H1 (cell line): ENCODE measurements at regions not wholly inside any gene's neighbourhood (a gene's known extent, or its start where the extent isn't known, plus 50 kb on each side); places are given as distances from the start of the nearest gene placed in this dataset.
A peak's percentile ranks its signal among the peaks of the same experiment; 100 is the strongest.

Experiments
- CTCF ChIA-PET: fragments of 300-600 bp; sonication (Branson Sonifier 250); formaldehyde crosslinking; loops from one replicate; lab custom pipeline; 2021; ENCODE audit not compliant: partially characterized antibody; lab: Charles Lee
- POLR2A ChIA-PET: fragments of 300-600 bp; sonication (Branson Sonifier 250); formaldehyde crosslinking; loops from one replicate; lab custom pipeline; 2021; ENCODE audit warnings: inconsistent platforms; ENCODE audit not compliant: partially characterized antibody; lab: Charles Lee
- DNase-seq, 2 experiments: peaks; one replicate each; pipeline versions ENCODE4 v3.0.0 to v3.0.0-alpha.2; 2010 to 2022; ENCODE audit warnings: low spot score in 2 of 2, low read depth in 1 of 2, mixed read lengths in 1 of 2
- FAIRE-seq: peaks from 2 replicates; lab custom pipeline; 2011; peaks lifted over from hg19 to GRCh38; lab: Jason Lieb, UNC
- H2AFZ ChIP-seq: 2 replicates; pipeline ENCODE4 v1.8.1; 2012; ENCODE audit warnings: low read length, inconsistent platforms
- H2AK5ac ChIP-seq: 2 replicates; pipeline ENCODE4 v1.6.1; 2013; ENCODE audit warnings: low read depth, low read length
- H2BK120ac ChIP-seq: replicated peaks from 2 replicates; pipeline ENCODE3; 2013; ENCODE audit warnings: low read depth, low read length, inconsistent platforms
- H2BK12ac ChIP-seq: 2 replicates; pipeline ENCODE4 v1.6.1; 2013; ENCODE audit warnings: low read depth, low read length
- H2BK15ac ChIP-seq: 2 replicates; pipeline ENCODE4 v1.6.1; 2013; ENCODE audit warnings: low read length
- H2BK20ac ChIP-seq: 2 replicates; pipeline ENCODE4 v1.6.1; 2013; ENCODE audit warnings: low read length
- H2BK5ac ChIP-seq: 2 replicates; pipeline ENCODE4 v1.6.1; 2013; ENCODE audit warnings: low read depth, low read length
- H3K14ac ChIP-seq: 2 replicates; pipeline ENCODE4 v1.6.1; 2013; ENCODE audit warnings: inconsistent platforms; ENCODE audit not compliant: insufficient read length
- H3K18ac ChIP-seq: 2 replicates; pipeline ENCODE4 v1.6.1; 2013; ENCODE audit warnings: low read length; ENCODE audit errors: extremely low read depth
- H3K23ac ChIP-seq: 2 replicates; pipeline ENCODE4 v1.6.1; 2013; ENCODE audit warnings: inconsistent platforms; ENCODE audit not compliant: insufficient read length
- H3K23me2 ChIP-seq: 2 replicates; pipeline ENCODE4 v1.6.1; 2013; ENCODE audit warnings: low read depth, low read length
- H3K27ac ChIP-seq: 2 replicates; pipeline ENCODE4 v1.6.1; 2011; ENCODE audit warnings: low read depth, low read length, inconsistent platforms
- H3K27me3 ChIP-seq, 4 experiments: replicated peaks in 1 of 4; 1 replicate in 1 of 4; 2 replicates in 3 of 4; pipeline versions ENCODE4 v1.6.1 to v1.8.1; 2011 to 2013; ENCODE audit warnings: low read length in 3 of 4, mild to moderate bottlenecking in 3 of 4, inconsistent platforms in 2 of 4, mixed read lengths in 2 of 4, moderate library complexity in 1 of 4; ENCODE audit not compliant: control insufficient read depth in 3 of 4, insufficient read depth in 3 of 4; ENCODE audit errors: extremely low read depth in 1 of 4
- H3K36me3 ChIP-seq, 4 experiments: 2 replicates each; pipeline versions ENCODE4 v1.6.1 to v1.8.1; 2011 to 2013; ENCODE audit warnings: mild to moderate bottlenecking in 4 of 4, low read length in 3 of 4, moderate library complexity in 2 of 4, control low read depth in 1 of 4, inconsistent platforms in 1 of 4; ENCODE audit not compliant: insufficient read depth in 4 of 4, control insufficient read depth in 2 of 4
- H3K4ac ChIP-seq: replicated peaks from 2 replicates; pipeline ENCODE3; 2013; ENCODE audit warnings: low read length, low read depth, mixed read lengths, inconsistent platforms; ENCODE audit not compliant: insufficient read length
- H3K4me1 ChIP-seq, 4 experiments: replicated peaks in 1 of 4; 1 replicate in 1 of 4; 2 replicates in 3 of 4; pipeline versions ENCODE4 v1.6.1 to v1.8.1; 2011 to 2013; ENCODE audit warnings: low read length in 3 of 4, inconsistent platforms in 2 of 4, mixed read lengths in 1 of 4; ENCODE audit not compliant: insufficient read depth in 4 of 4, control insufficient read depth in 3 of 4
- H3K4me2 ChIP-seq, 2 experiments: 2 replicates each; pipeline versions ENCODE4 v1.6.1 to v1.8.1; 2011 to 2013; ENCODE audit warnings: low read depth in 2 of 2, low read length in 2 of 2, control low read depth in 1 of 2, inconsistent platforms in 1 of 2, mild to moderate bottlenecking in 1 of 2; ENCODE audit not compliant: insufficient read depth in 1 of 2
- H3K4me3 ChIP-seq, 4 experiments: fragments of 200-600, 300-600 bp in 1 of 4; sonication (generic), shearing (Covaris generic), sonication (Bioruptor Twin) in 1 of 4; 2 replicates each; pipeline versions ENCODE4 v1.5.1 to v1.8.1; 2011 to 2016; ENCODE audit warnings: low read length in 4 of 4, low read depth in 3 of 4, control low read depth in 2 of 4, inconsistent platforms in 2 of 4, mild to moderate bottlenecking in 2 of 4, mixed read lengths in 1 of 4, moderate library complexity in 1 of 4; ENCODE audit not compliant: insufficient read depth in 2 of 4; ENCODE audit errors: extremely low read depth in 1 of 4
- H3K56ac ChIP-seq: replicated peaks from 2 replicates; pipeline ENCODE3; 2013; ENCODE audit warnings: low read depth, mild to moderate bottlenecking, mixed read lengths, low read length, inconsistent platforms; ENCODE audit not compliant: insufficient read length
- H3K79me1 ChIP-seq: 2 replicates; pipeline ENCODE4 v1.6.1; 2013; ENCODE audit warnings: low read depth, low read length, control low read depth
- H3K79me2 ChIP-seq, 2 experiments: 2 replicates each; pipeline versions ENCODE4 v1.6.1 to v1.8.1; 2012 to 2013; ENCODE audit warnings: low read length in 2 of 2, mild to moderate bottlenecking in 2 of 2, inconsistent platforms in 1 of 2; ENCODE audit not compliant: insufficient read depth in 2 of 2, control insufficient read depth in 1 of 2
- H3K9ac ChIP-seq, 4 experiments: replicated peaks in 1 of 4; 1 replicate in 1 of 4; 2 replicates in 3 of 4; pipeline versions ENCODE4 v1.6.1 to v1.8.1; 2011 to 2013; ENCODE audit warnings: low read depth in 3 of 4, low read length in 3 of 4, control low read depth in 2 of 4, mild to moderate bottlenecking in 2 of 4, moderate library complexity in 2 of 4, inconsistent platforms in 1 of 4; ENCODE audit errors: extremely low read depth in 1 of 4
- H3K9me3 ChIP-seq, 2 experiments: 2 replicates each; pipeline versions ENCODE4 v1.6.1 to v1.8.1; 2012 to 2013; ENCODE audit warnings: mild to moderate bottlenecking in 2 of 2, moderate library complexity in 2 of 2, control low read depth in 1 of 2, inconsistent platforms in 1 of 2, low read depth in 1 of 2, low read length in 1 of 2, mixed read lengths in 1 of 2; ENCODE audit not compliant: insufficient read depth in 2 of 2
- H4K20me1 ChIP-seq, 2 experiments: replicated peaks in 1 of 2; 2 replicates each; pipeline versions ENCODE3 to v1.8.1; 2011 to 2013; ENCODE audit warnings: inconsistent platforms in 2 of 2, low read length in 2 of 2, mild to moderate bottlenecking in 1 of 2; ENCODE audit not compliant: insufficient read depth in 2 of 2, control insufficient read depth in 1 of 2
- H4K5ac ChIP-seq: 2 replicates; pipeline ENCODE4 v1.6.1; 2013; ENCODE audit warnings: low read length, low read depth, mixed read lengths, inconsistent platforms; ENCODE audit not compliant: insufficient read length
- H4K8ac ChIP-seq: 2 replicates; pipeline ENCODE4 v1.8.0; 2013; ENCODE audit warnings: mild to moderate bottlenecking, moderate library complexity, low read length, inconsistent platforms; ENCODE audit not compliant: insufficient read depth; ENCODE audit errors: extremely low read depth
- H4K91ac ChIP-seq: replicated peaks from 2 replicates; pipeline ENCODE3; 2013; ENCODE audit warnings: low read length, mixed read lengths, inconsistent platforms; ENCODE audit not compliant: insufficient read length
- ATF3 ChIP-seq: IDR thresholded peaks from 2 replicates; pipeline ENCODE4 v1.6.1; 2011; ENCODE audit warnings: low read depth, mild to moderate bottlenecking, low read length; ENCODE audit not compliant: insufficient read depth
- CHD1 ChIP-seq: IDR thresholded peaks from 2 replicates; pipeline ENCODE4 v1.6.1; 2012; ENCODE audit warnings: low read depth, low read length, improper control_type of control experiment
- CREB1 ChIP-seq: IDR thresholded peaks from 2 replicates; pipeline ENCODE4 v1.6.1; 2012; ENCODE audit warnings: inconsistent platforms
- CTBP2 ChIP-seq: IDR thresholded peaks from 2 replicates; pipeline ENCODE4 v1.7.0; 2011; ENCODE audit warnings: borderline replicate concordance, mild to moderate bottlenecking, moderate library complexity, mixed read lengths, low read length; ENCODE audit not compliant: insufficient read depth, insufficient read length
- GABPA ChIP-seq: IDR thresholded peaks from 2 replicates; pipeline ENCODE4 v1.6.1; 2011; ENCODE audit warnings: mild to moderate bottlenecking, low read length, moderate library complexity, borderline replicate concordance; ENCODE audit not compliant: insufficient read depth
- GTF2F1 ChIP-seq: IDR thresholded peaks from 2 replicates; pipeline ENCODE4 v1.6.1; 2012; ENCODE audit warnings: low read depth, low read length, improper control_type of control experiment, borderline replicate concordance
- MAFK ChIP-seq: IDR thresholded peaks from 2 replicates; pipeline ENCODE4 v1.6.1; 2012; ENCODE audit warnings: low read depth, mild to moderate bottlenecking, improper control_type of control experiment, low read length
- SP1 ChIP-seq: IDR thresholded peaks from 2 replicates; pipeline ENCODE4 v1.6.1; 2011; ENCODE audit warnings: low read depth, low read length
- TCF12 ChIP-seq: IDR thresholded peaks from 2 replicates; pipeline ENCODE4 v1.6.1; 2011; ENCODE audit warnings: low read depth, mild to moderate bottlenecking, low read length
- WGBS, 2 experiments: shearing (Covaris generic) in 1 of 2; methylation state at CpG; one replicate each; pipeline versions ENCODE4 v1.1.6 to v1.1.7; 2013 to 2015; ENCODE audit warnings: low lambda C conversion rate in 2 of 2, mixed read lengths in 2 of 2, inconsistent platforms in 1 of 2, low coverage in 1 of 2, missing lambda C conversion rate in 1 of 2; ENCODE audit not compliant: insufficient replicate concordance in 2 of 2, insufficient coverage in 1 of 2, insufficient read length in 1 of 2; ENCODE audit errors: extremely low coverage in 1 of 2, missing lambda C conversion rate in 1 of 2; 5-methylcytosine and 5-hydroxymethylcytosine counted together

DNA sequence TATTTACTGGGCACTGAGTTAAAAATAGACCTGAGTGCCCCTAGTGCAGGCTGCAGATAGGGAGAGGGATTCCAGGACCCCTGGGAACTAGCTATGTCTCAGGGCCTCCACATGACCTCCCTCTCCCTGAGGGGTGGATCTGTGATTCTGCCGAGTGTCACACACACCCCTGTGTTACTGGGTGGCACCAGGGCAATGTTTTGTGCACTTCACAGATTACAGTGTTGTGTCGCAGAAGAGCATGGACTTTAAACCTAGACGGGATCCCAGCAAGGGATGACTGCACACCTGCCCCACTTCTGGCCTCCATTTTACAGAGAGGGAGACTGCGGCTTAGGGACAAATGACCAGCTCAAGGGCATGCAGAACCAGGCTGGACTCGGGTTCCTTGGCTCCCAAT, 65.6 kb downstream of the ZFP36L2 start:
- H3K4me2 ChIP-seq, result no peak overlapping the region
- H2AFZ ChIP-seq, result no peak overlapping the region
- CTCF ChIA-PET, result interaction anchor here (0.6 to 3.0 kb wide), 13 partner anchors 10 to 332 kb away, joined by 3 to 17 read pairs (median 4); no protein-coding TSS in a partner anchor
- peaks cover 0 to 12% (median 5%) of the 10 kb centered on the region in 4 experiments; a peak in 4 of 7 replicates for H3K4me1 ChIP-seq
- H2AK5ac ChIP-seq, result no peak overlapping the region
- no peaks in the 10 kb centered on the region for H3K27me3 ChIP-seq
- no peak overlapping the region for H3K56ac ChIP-seq
- H3K79me2 ChIP-seq, result no peaks in the 10 kb centered on the region
- no peak for DNase-seq
- peak overlapping the region; percentile 81; the same call in 1 of the 2 replicates for H2BK15ac ChIP-seq
- no peaks in the 10 kb centered on the region for H4K20me1 ChIP-seq
- no peak overlapping the region for H4K8ac ChIP-seq
- no peak overlapping the region for H3K9ac ChIP-seq
- no peak overlapping the region for H2BK12ac ChIP-seq
- no peak overlapping the region for H2BK120ac ChIP-seq
- H3K23ac ChIP-seq, result no peak overlapping the region
- H3K9me3 ChIP-seq, result no peaks in the 10 kb centered on the region
- no peak for FAIRE-seq
- no peaks in the 10 kb centered on the region for H3K23me2 ChIP-seq
- H4K91ac ChIP-seq, result no peak overlapping the region
- H3K36me3 ChIP-seq, result no peaks in the 10 kb centered on the region
- 89% methylated on average over 5 of the region's 5 CpGs; no CpG with 5 or more reads in 1 of the 2 experiments for WGBS, 2 experiments
- no peak overlapping the region for H3K4me3 ChIP-seq
- no peaks in the 10 kb centered on the region for H3K79me1 ChIP-seq
- H3K27ac ChIP-seq, result no peak overlapping the region
- no peak overlapping the region for H3K18ac ChIP-seq
- H3K4ac ChIP-seq, result peak overlapping the region; percentile 65
- POLR2A ChIA-PET, result interaction anchor here (0.8 kb wide), 1 partner anchor 60 kb away, joined by 3 read pairs; no protein-coding TSS in a partner anchor
- H4K5ac ChIP-seq, result no peak overlapping the region
- no peak overlapping the region for H3K14ac ChIP-seq
- H2BK20ac ChIP-seq, result no peak overlapping the region
- no peak overlapping the region for H2BK5ac ChIP-seq
- TF ChIP-seq CREB1, result no peak
- TF ChIP-seq GABPA, result no peak
- no peak for TF ChIP-seq ATF3
- no peak for TF ChIP-seq GTF2F1
- TF ChIP-seq CHD1, result no peak
- TF ChIP-seq CTBP2, result no peak
- no peak for TF ChIP-seq MAFK
- no peak for TF ChIP-seq TCF12
- TF ChIP-seq SP1, result no peak
